H1 (cell line): ENCODE measurements at regions not wholly inside any gene's neighbourhood (a gene's known extent, or its start where the extent isn't known, plus 50 kb on each side); places are given as distances from the start of the nearest gene placed in this dataset.

Source experiments
- CTCF ChIA-PET: fragments of 300-600 bp; sonication (Branson Sonifier 250); formaldehyde crosslinking; loops from one replicate; lab custom pipeline; 2021; ENCODE audit not compliant: partially characterized antibody; lab: Charles Lee
- POLR2A ChIA-PET: fragments of 300-600 bp; sonication (Branson Sonifier 250); formaldehyde crosslinking; loops from one replicate; lab custom pipeline; 2021; ENCODE audit warnings: inconsistent platforms; ENCODE audit not compliant: partially characterized antibody; lab: Charles Lee
- DNase-seq, 2 experiments: peaks; one replicate each; pipeline versions ENCODE4 v3.0.0 to v3.0.0-alpha.2; 2010 to 2022; ENCODE audit warnings: low spot score in 2 of 2, low read depth in 1 of 2, mixed read lengths in 1 of 2
- FAIRE-seq: peaks from 2 replicates; lab custom pipeline; 2011; peaks lifted over from hg19 to GRCh38; lab: Jason Lieb, UNC
- H2AFZ ChIP-seq: 2 replicates; pipeline ENCODE4 v1.8.1; 2012; ENCODE audit warnings: low read length, inconsistent platforms
- H2AK5ac ChIP-seq: 2 replicates; pipeline ENCODE4 v1.6.1; 2013; ENCODE audit warnings: low read depth, low read length
- H2BK120ac ChIP-seq: replicated peaks from 2 replicates; pipeline ENCODE3; 2013; ENCODE audit warnings: low read depth, low read length, inconsistent platforms
- H2BK12ac ChIP-seq: 2 replicates; pipeline ENCODE4 v1.6.1; 2013; ENCODE audit warnings: low read depth, low read length
- H2BK15ac ChIP-seq: 2 replicates; pipeline ENCODE4 v1.6.1; 2013; ENCODE audit warnings: low read length
- H2BK20ac ChIP-seq: 2 replicates; pipeline ENCODE4 v1.6.1; 2013; ENCODE audit warnings: low read length
- H2BK5ac ChIP-seq: 2 replicates; pipeline ENCODE4 v1.6.1; 2013; ENCODE audit warnings: low read depth, low read length
- H3K14ac ChIP-seq: 2 replicates; pipeline ENCODE4 v1.6.1; 2013; ENCODE audit warnings: inconsistent platforms; ENCODE audit not compliant: insufficient read length
- H3K18ac ChIP-seq: 2 replicates; pipeline ENCODE4 v1.6.1; 2013; ENCODE audit warnings: low read length; ENCODE audit errors: extremely low read depth
- H3K23ac ChIP-seq: 2 replicates; pipeline ENCODE4 v1.6.1; 2013; ENCODE audit warnings: inconsistent platforms; ENCODE audit not compliant: insufficient read length
- H3K23me2 ChIP-seq: 2 replicates; pipeline ENCODE4 v1.6.1; 2013; ENCODE audit warnings: low read depth, low read length
- H3K27ac ChIP-seq: 2 replicates; pipeline ENCODE4 v1.6.1; 2011; ENCODE audit warnings: low read depth, low read length, inconsistent platforms
- H3K27me3 ChIP-seq, 4 experiments: replicated peaks in 1 of 4; 1 replicate in 1 of 4; 2 replicates in 3 of 4; pipeline versions ENCODE4 v1.6.1 to v1.8.1; 2011 to 2013; ENCODE audit warnings: low read length in 3 of 4, mild to moderate bottlenecking in 3 of 4, inconsistent platforms in 2 of 4, mixed read lengths in 2 of 4, moderate library complexity in 1 of 4; ENCODE audit not compliant: control insufficient read depth in 3 of 4, insufficient read depth in 3 of 4; ENCODE audit errors: extremely low read depth in 1 of 4
- H3K36me3 ChIP-seq, 4 experiments: 2 replicates each; pipeline versions ENCODE4 v1.6.1 to v1.8.1; 2011 to 2013; ENCODE audit warnings: mild to moderate bottlenecking in 4 of 4, low read length in 3 of 4, moderate library complexity in 2 of 4, control low read depth in 1 of 4, inconsistent platforms in 1 of 4; ENCODE audit not compliant: insufficient read depth in 4 of 4, control insufficient read depth in 2 of 4
- H3K4ac ChIP-seq: replicated peaks from 2 replicates; pipeline ENCODE3; 2013; ENCODE audit warnings: low read length, low read depth, mixed read lengths, inconsistent platforms; ENCODE audit not compliant: insufficient read length
- H3K4me1 ChIP-seq, 4 experiments: replicated peaks in 1 of 4; 1 replicate in 1 of 4; 2 replicates in 3 of 4; pipeline versions ENCODE4 v1.6.1 to v1.8.1; 2011 to 2013; ENCODE audit warnings: low read length in 3 of 4, inconsistent platforms in 2 of 4, mixed read lengths in 1 of 4; ENCODE audit not compliant: insufficient read depth in 4 of 4, control insufficient read depth in 3 of 4
- H3K4me2 ChIP-seq, 2 experiments: 2 replicates each; pipeline versions ENCODE4 v1.6.1 to v1.8.1; 2011 to 2013; ENCODE audit warnings: low read depth in 2 of 2, low read length in 2 of 2, control low read depth in 1 of 2, inconsistent platforms in 1 of 2, mild to moderate bottlenecking in 1 of 2; ENCODE audit not compliant: insufficient read depth in 1 of 2
- H3K4me3 ChIP-seq, 4 experiments: fragments of 200-600, 300-600 bp in 1 of 4; sonication (generic), shearing (Covaris generic), sonication (Bioruptor Twin) in 1 of 4; 2 replicates each; pipeline versions ENCODE4 v1.5.1 to v1.8.1; 2011 to 2016; ENCODE audit warnings: low read length in 4 of 4, low read depth in 3 of 4, control low read depth in 2 of 4, inconsistent platforms in 2 of 4, mild to moderate bottlenecking in 2 of 4, mixed read lengths in 1 of 4, moderate library complexity in 1 of 4; ENCODE audit not compliant: insufficient read depth in 2 of 4; ENCODE audit errors: extremely low read depth in 1 of 4
- H3K56ac ChIP-seq: replicated peaks from 2 replicates; pipeline ENCODE3; 2013; ENCODE audit warnings: low read depth, mild to moderate bottlenecking, mixed read lengths, low read length, inconsistent platforms; ENCODE audit not compliant: insufficient read length
- H3K79me1 ChIP-seq: 2 replicates; pipeline ENCODE4 v1.6.1; 2013; ENCODE audit warnings: low read depth, low read length, control low read depth
- H3K79me2 ChIP-seq, 2 experiments: 2 replicates each; pipeline versions ENCODE4 v1.6.1 to v1.8.1; 2012 to 2013; ENCODE audit warnings: low read length in 2 of 2, mild to moderate bottlenecking in 2 of 2, inconsistent platforms in 1 of 2; ENCODE audit not compliant: insufficient read depth in 2 of 2, control insufficient read depth in 1 of 2
- H3K9ac ChIP-seq, 4 experiments: replicated peaks in 1 of 4; 1 replicate in 1 of 4; 2 replicates in 3 of 4; pipeline versions ENCODE4 v1.6.1 to v1.8.1; 2011 to 2013; ENCODE audit warnings: low read depth in 3 of 4, low read length in 3 of 4, control low read depth in 2 of 4, mild to moderate bottlenecking in 2 of 4, moderate library complexity in 2 of 4, inconsistent platforms in 1 of 4; ENCODE audit errors: extremely low read depth in 1 of 4
- H3K9me3 ChIP-seq, 2 experiments: 2 replicates each; pipeline versions ENCODE4 v1.6.1 to v1.8.1; 2012 to 2013; ENCODE audit warnings: mild to moderate bottlenecking in 2 of 2, moderate library complexity in 2 of 2, control low read depth in 1 of 2, inconsistent platforms in 1 of 2, low read depth in 1 of 2, low read length in 1 of 2, mixed read lengths in 1 of 2; ENCODE audit not compliant: insufficient read depth in 2 of 2
- H4K20me1 ChIP-seq, 2 experiments: replicated peaks in 1 of 2; 2 replicates each; pipeline versions ENCODE3 to v1.8.1; 2011 to 2013; ENCODE audit warnings: inconsistent platforms in 2 of 2, low read length in 2 of 2, mild to moderate bottlenecking in 1 of 2; ENCODE audit not compliant: insufficient read depth in 2 of 2, control insufficient read depth in 1 of 2
- H4K5ac ChIP-seq: 2 replicates; pipeline ENCODE4 v1.6.1; 2013; ENCODE audit warnings: low read length, low read depth, mixed read lengths, inconsistent platforms; ENCODE audit not compliant: insufficient read length
- H4K8ac ChIP-seq: 2 replicates; pipeline ENCODE4 v1.8.0; 2013; ENCODE audit warnings: mild to moderate bottlenecking, moderate library complexity, low read length, inconsistent platforms; ENCODE audit not compliant: insufficient read depth; ENCODE audit errors: extremely low read depth
- H4K91ac ChIP-seq: replicated peaks from 2 replicates; pipeline ENCODE3; 2013; ENCODE audit warnings: low read length, mixed read lengths, inconsistent platforms; ENCODE audit not compliant: insufficient read length
- E2F6 ChIP-seq: IDR thresholded peaks from 2 replicates; pipeline ENCODE4 v1.6.1; 2012; ENCODE audit warnings: inconsistent platforms
- EZH2 ChIP-seq: fragments of 200-600 bp; sonication (generic); IDR thresholded peaks from 2 replicates; pipeline ENCODE4 v1.7.1; 2012; ENCODE audit warnings: low read depth, mild to moderate bottlenecking, moderate library complexity, low read length, inconsistent platforms; ENCODE audit not compliant: severe bottlenecking
- GTF2F1 ChIP-seq: IDR thresholded peaks from 2 replicates; pipeline ENCODE4 v1.6.1; 2012; ENCODE audit warnings: low read depth, low read length, improper control_type of control experiment, borderline replicate concordance
- JUND ChIP-seq: IDR thresholded peaks from 2 replicates; pipeline ENCODE4 v1.6.1; 2011; ENCODE audit warnings: mild to moderate bottlenecking, improper control_type of control experiment, low read length
- KDM1A ChIP-seq: fragments of 200-600, 300-600 bp; sonication (generic); IDR thresholded peaks from 2 replicates; pipeline ENCODE4 v1.7.1; 2016; ENCODE audit warnings: mild to moderate bottlenecking, low read length, borderline replicate concordance
- KDM4A ChIP-seq: IDR thresholded peaks from one replicate; pipeline ENCODE4 v1.7.1; 2012; ENCODE audit warnings: low read depth, mild to moderate bottlenecking, moderate library complexity, low read length, inconsistent platforms; ENCODE audit not compliant: severe bottlenecking
- KDM5A ChIP-seq: fragments of 200-600 bp; IDR thresholded peaks from 2 replicates; pipeline ENCODE4 v1.7.1; 2012; ENCODE audit warnings: mild to moderate bottlenecking, low read length, inconsistent platforms, mixed read lengths
- NRF1 ChIP-seq: IDR thresholded peaks from 2 replicates; pipeline ENCODE4 v1.6.1; 2011; ENCODE audit warnings: mild to moderate bottlenecking, low read depth, low read length, improper control_type of control experiment
- POLR2A ChIP-seq, 2 experiments: IDR thresholded peaks; 1 replicate in 1 of 2; 2 replicates in 1 of 2; pipeline ENCODE4 v1.6.1; 2011; ENCODE audit warnings: low read depth in 2 of 2, low read length in 2 of 2, mild to moderate bottlenecking in 2 of 2; ENCODE audit errors: control extremely low read depth in 1 of 2
- POLR2AphosphoS5 ChIP-seq: IDR thresholded peaks from 2 replicates; pipeline ENCODE4 v1.6.1; 2011; ENCODE audit warnings: low read depth, low read length
- RBBP5 ChIP-seq: IDR thresholded peaks from 2 replicates; pipeline ENCODE4 v1.7.1; 2012; ENCODE audit warnings: low read depth, mild to moderate bottlenecking, inconsistent platforms, low read length, moderate library complexity, borderline replicate concordance
- TCF12 ChIP-seq: IDR thresholded peaks from 2 replicates; pipeline ENCODE4 v1.6.1; 2011; ENCODE audit warnings: low read depth, mild to moderate bottlenecking, low read length
- TEAD4 ChIP-seq: IDR thresholded peaks from 2 replicates; pipeline ENCODE4 v1.6.1; 2012; ENCODE audit warnings: low read depth, low read length, inconsistent platforms, mixed read lengths
- USF2 ChIP-seq: IDR thresholded peaks from 2 replicates; pipeline ENCODE4 v1.6.1; 2011; ENCODE audit warnings: low read length, improper control_type of control experiment
- ZNF274 ChIP-seq: IDR thresholded peaks from 2 replicates; pipeline ENCODE4 v1.7.0; 2012; ENCODE audit warnings: low read length, borderline replicate concordance; ENCODE audit errors: extremely low read depth
- WGBS, 2 experiments: shearing (Covaris generic) in 1 of 2; methylation state at CpG; one replicate each; pipeline versions ENCODE4 v1.1.6 to v1.1.7; 2013 to 2015; ENCODE audit warnings: low lambda C conversion rate in 2 of 2, mixed read lengths in 2 of 2, inconsistent platforms in 1 of 2, low coverage in 1 of 2, missing lambda C conversion rate in 1 of 2; ENCODE audit not compliant: insufficient replicate concordance in 2 of 2, insufficient coverage in 1 of 2, insufficient read length in 1 of 2; ENCODE audit errors: extremely low coverage in 1 of 2, missing lambda C conversion rate in 1 of 2; 5-methylcytosine and 5-hydroxymethylcytosine counted together

- no peak overlapping the region for H2AFZ ChIP-seq
- H2BK20ac ChIP-seq: no peak overlapping the region
- H2BK12ac ChIP-seq: no peak overlapping the region
- H3K18ac ChIP-seq: no peak overlapping the region
- H3K56ac ChIP-seq: no peak overlapping the region
- H3K79me1 ChIP-seq: no peaks in the 10 kb centered on the region
- no peak overlapping the region for H3K4me3 ChIP-seq
- POLR2A ChIA-PET: no interaction called here
- DNase-seq (no peak), FAIRE-seq (no peak)
- H3K79me2 ChIP-seq: no peaks in the 10 kb centered on the region
- no peaks in the 10 kb centered on the region for H3K9me3 ChIP-seq
- no peaks in the 10 kb centered on the region for H3K23me2 ChIP-seq
- H3K23ac ChIP-seq: no peak overlapping the region
- no peak overlapping the region for H2BK15ac ChIP-seq
- no peak overlapping the region for H2BK120ac ChIP-seq
- no peak overlapping the region for H3K9ac ChIP-seq
- H3K4me2 ChIP-seq: no peak overlapping the region
- 94% methylated on average over 4 of the region's 4 CpGs; no CpG with 5 or more reads in 1 of the 2 experiments for WGBS, 2 experiments
- H4K8ac ChIP-seq: no peak overlapping the region
- H3K27ac ChIP-seq: no peak overlapping the region
- H3K36me3 ChIP-seq: no peaks in the 10 kb centered on the region
- no peak overlapping the region for H4K91ac ChIP-seq
- H3K4ac ChIP-seq: no peak overlapping the region
- H2BK5ac ChIP-seq: no peak overlapping the region
- no peak overlapping the region for H4K5ac ChIP-seq
- no peaks in the 10 kb centered on the region for H4K20me1 ChIP-seq
- no peaks in the 10 kb centered on the region for H3K4me1 ChIP-seq
- no peaks in the 10 kb centered on the region for H3K27me3 ChIP-seq
- CTCF ChIA-PET: no interaction called here
- H3K14ac ChIP-seq: no peak overlapping the region
- no peak overlapping the region for H2AK5ac ChIP-seq
- TF ChIP-seq TCF12: no peak
- TF ChIP-seq E2F6: no peak
- TF ChIP-seq JUND: no peak
- no peak for TF ChIP-seq TEAD4
- TF ChIP-seq KDM1A: no peak
- TF ChIP-seq ZNF274: no peak
- TF ChIP-seq POLR2A (IDR thresholded peaks at IDR 0.05; ENCODE audit: control extremely low read depth in 1 of 2, low read depth in 2 of 2, low read length in 2 of 2): no peak
- no peak for TF ChIP-seq GTF2F1
- TF ChIP-seq RBBP5: no peak
- TF ChIP-seq USF2: no peak
- no peak for TF ChIP-seq POLR2AphosphoS5
- no peak for TF ChIP-seq KDM4A
- no peak for TF ChIP-seq KDM5A
- TF ChIP-seq NRF1: no peak
- no peak for TF ChIP-seq EZH2
These were observed 106.9 kb upstream of the PTCH1 start for GRCh38 chr9:95623640-95624039.
